ENCODE measurements at regions not wholly inside any gene's neighbourhood (a gene's known extent, or its start where the extent isn't known, plus 50 kb on each side); places are given as distances from the start of the nearest gene placed in this dataset.

DNA sequence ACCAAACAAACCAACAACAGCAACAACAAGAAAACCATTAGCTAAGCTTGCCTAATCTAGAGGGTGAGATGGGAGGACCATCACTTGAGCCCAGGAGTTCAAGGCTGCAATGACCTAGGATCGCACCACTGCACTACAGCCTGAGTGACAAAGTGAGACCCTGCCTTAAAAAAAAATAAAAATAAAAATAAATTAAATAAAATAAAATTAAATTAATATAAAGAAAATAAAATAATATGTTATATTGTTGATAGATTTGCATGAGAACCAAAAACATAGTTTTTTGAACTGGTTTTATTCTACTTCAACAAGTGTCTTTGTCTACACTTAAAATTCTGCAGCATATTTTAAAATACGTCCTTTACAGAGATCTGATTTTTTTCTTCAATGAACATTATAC lies 2683.1 kb downstream of the ARAP2 start:
- no peaks in the 10 kb centered on the region for H3K4me1 ChIP-seq
- no peak overlapping the region for H3K4me3 ChIP-seq
- H3K27ac ChIP-seq: no peak overlapping the region
- POLR2A ChIA-PET: no interaction called here
- CTCF ChIA-PET: no interaction called here
- no peak for ATAC-seq
- WGBS (ENCODE audit: missing lambda C conversion rate): 64% methylated on average over 2 of the region's 2 CpGs
- no peak overlapping the region for H3K4me2 ChIP-seq
- DNase-seq (ENCODE audit: low read depth in 1 of 2, low spot score in 1 of 2): no peak
- no peaks in the 10 kb centered on the region for H3K9me3 ChIP-seq
- TF ChIP-seq, protein P1, sequence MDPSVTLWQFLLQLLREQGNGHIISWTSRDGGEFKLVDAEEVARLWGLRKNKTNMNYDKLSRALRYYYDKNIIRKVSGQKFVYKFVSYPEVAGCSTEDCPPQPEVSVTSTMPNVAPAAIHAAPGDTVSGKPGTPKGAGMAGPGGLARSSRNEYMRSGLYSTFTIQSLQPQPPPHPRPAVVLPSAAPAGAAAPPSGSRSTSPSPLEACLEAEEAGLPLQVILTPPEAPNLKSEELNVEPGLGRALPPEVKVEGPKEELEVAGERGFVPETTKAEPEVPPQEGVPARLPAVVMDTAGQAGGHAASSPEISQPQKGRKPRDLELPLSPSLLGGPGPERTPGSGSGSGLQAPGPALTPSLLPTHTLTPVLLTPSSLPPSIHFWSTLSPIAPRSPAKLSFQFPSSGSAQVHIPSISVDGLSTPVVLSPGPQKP (IDR thresholded peaks at IDR 0.05; ENCODE audit: low read depth, low read length): no peak
- TF ChIP-seq HEYL (CRISPR knock-in tag; IDR thresholded peaks at IDR 0.05) (no peak), SREBF2 (IDR thresholded peaks at IDR 0.05) (no peak), RFX5 (IDR thresholded peaks at IDR 0.05) (no peak)
- FAIRE-seq: no peak

DNA sequence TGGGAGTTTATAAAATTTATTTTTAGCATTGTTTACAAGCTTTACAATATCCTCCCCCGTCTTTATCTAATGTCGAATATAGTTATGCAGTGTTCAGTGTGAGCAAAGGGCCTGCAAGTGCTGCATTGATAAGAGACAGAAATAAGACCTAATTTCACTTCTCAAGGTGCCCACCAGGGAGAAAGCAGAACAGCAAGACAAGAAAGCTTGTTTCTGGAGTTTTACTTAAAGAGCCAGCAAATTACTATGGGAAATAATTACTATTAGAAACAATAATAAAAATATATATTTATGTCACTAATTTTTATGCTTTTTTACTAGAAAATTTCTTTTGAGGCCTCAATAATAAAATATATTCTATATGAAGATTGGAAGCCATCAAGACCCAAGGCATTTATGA lies 2677.7 kb downstream of the ARAP2 start:
- H3K9me3 ChIP-seq: no peaks in the 10 kb centered on the region
- DNase-seq (ENCODE audit: low read depth in 1 of 2, low spot score in 1 of 2) (no peak), ATAC-seq (no peak), FAIRE-seq (no peak)
- H3K27ac ChIP-seq: no peak overlapping the region
- 38% methylated on average over 2 of the region's 2 CpGs for WGBS (ENCODE audit: missing lambda C conversion rate)
- CTCF ChIA-PET: no interaction called here
- POLR2A ChIA-PET: no interaction called here
- no peaks in the 10 kb centered on the region for H3K4me1 ChIP-seq
- no peak overlapping the region for H3K4me3 ChIP-seq
- H3K4me2 ChIP-seq: no peak overlapping the region
- no peak for TF ChIP-seq HOXB13 (CRISPR knock-in tag; IDR thresholded peaks at IDR 0.05; ENCODE audit: low read depth)
- no peak for TF ChIP-seq EP300 (IDR thresholded peaks at IDR 0.05)
- TF ChIP-seq NR3C1 (IDR thresholded peaks at IDR 0.05): no peak
- no peak for TF ChIP-seq ZFP36 (IDR thresholded peaks at IDR 0.05; ENCODE audit: borderline replicate concordance, partially characterized antibody)
- no peak for TF ChIP-seq MAZ (IDR thresholded peaks at IDR 0.05; ENCODE audit: borderline replicate concordance, low read depth, low read length)
- TF ChIP-seq HDAC2 (IDR thresholded peaks at IDR 0.05): no peak
- TF ChIP-seq HEYL (CRISPR knock-in tag; IDR thresholded peaks at IDR 0.05): no peak

DNA sequence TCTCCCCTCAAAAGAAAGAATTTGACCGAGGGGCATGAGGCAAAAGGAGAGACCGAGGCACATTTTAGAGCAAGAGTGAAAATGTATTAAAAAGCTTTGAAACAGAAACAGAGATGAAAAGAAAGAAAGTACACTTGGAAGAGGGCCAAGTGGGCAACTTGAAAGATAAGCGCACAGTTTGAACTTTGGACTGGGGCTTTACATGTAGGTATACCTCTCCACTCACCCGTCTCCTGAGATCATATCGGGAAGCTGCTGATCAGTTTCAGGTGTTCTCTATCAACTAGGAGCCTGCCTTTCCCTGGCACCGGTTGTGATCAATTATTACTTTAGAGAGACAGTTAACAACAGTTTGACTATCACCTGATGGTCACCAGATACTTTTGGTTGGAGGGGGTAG lies 2666.5 kb downstream of the ARAP2 start:
- CTCF ChIA-PET: no interaction called here
- ATAC-seq: no peak

DNA sequence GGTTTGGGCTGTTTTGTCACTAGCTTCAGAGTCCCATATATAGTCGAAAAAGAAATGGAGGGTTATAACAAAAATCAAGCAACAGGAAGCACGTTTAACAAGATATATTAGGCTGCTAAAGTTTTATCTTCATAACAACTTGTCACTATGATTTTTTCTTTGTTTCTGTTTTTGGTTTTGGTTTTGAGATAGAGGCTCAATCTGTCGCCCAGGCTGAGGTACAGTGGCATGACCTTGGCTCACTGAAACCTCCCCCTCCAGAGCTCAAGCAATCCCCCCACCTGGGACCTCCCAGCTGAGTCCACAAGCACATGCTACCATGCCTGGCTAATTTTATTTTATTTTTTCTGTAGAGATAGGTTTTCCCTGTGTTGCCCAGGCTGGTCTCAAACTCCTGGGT lies 2664.4 kb downstream of the ARAP2 start:
- H3K9me3 ChIP-seq: no peaks in the 10 kb centered on the region
- no peak for FAIRE-seq
- 20% methylated on average over 3 of the region's 3 CpGs for WGBS (ENCODE audit: missing lambda C conversion rate)
- ChIA-PET CTCF (interaction anchor here (0.6 kb wide), 1 partner anchor 1642 kb away, joined by 3 read pairs; no protein-coding TSS in a partner anchor), POLR2A (no interaction called here)
- no peak overlapping the region for H3K4me3 ChIP-seq
- H3K4me2 ChIP-seq: no peak overlapping the region
- H3K27ac ChIP-seq: no peak overlapping the region
- no peak for TF ChIP-seq EHMT2 (IDR thresholded peaks at IDR 0.05; ENCODE audit: low read depth)
- no peak for TF ChIP-seq MYC (IDR thresholded peaks at IDR 0.05; ENCODE audit: borderline replicate concordance, low read length)
- no peak for TF ChIP-seq TP53 (CRISPR knock-in tag; IDR thresholded peaks at IDR 0.05)
- TF ChIP-seq ESRRA (IDR thresholded peaks at IDR 0.05; ENCODE audit: borderline replicate concordance, low read length): no peak
- TF ChIP-seq, protein P1 (IDR thresholded peaks at IDR 0.05; ENCODE audit: low read depth, low read length): no peak
- TF ChIP-seq JUNB (IDR thresholded peaks at IDR 0.05): no peak
- no peak for ATAC-seq
- no peak for DNase-seq (ENCODE audit: low read depth in 1 of 2, low spot score in 1 of 2)
- H3K4me1 ChIP-seq: no peaks in the 10 kb centered on the region

More for the DNA sequence above, 2666.5 kb downstream of the ARAP2 start:
- POLR2A ChIA-PET: no interaction called here
- Histone ChIP-seq H3K4me1 (no peaks in the 10 kb centered on the region), H3K4me3 (no peak overlapping the region), H3K9me3 (no peaks in the 10 kb centered on the region), H3K4me2 (no peak overlapping the region), H3K27ac (no peak overlapping the region)
- no peak for FAIRE-seq
- DNase-seq (ENCODE audit: low read depth in 1 of 2, low spot score in 1 of 2): no peak
- 34% methylated on average over 6 of the region's 6 CpGs for WGBS (ENCODE audit: missing lambda C conversion rate)
- TF ChIP-seq KDM1A (IDR thresholded peaks at IDR 0.05; ENCODE audit: low read depth) (no peak), NR3C1 (IDR thresholded peaks at IDR 0.05) (no peak), NPAS2 (CRISPR knock-in tag; IDR thresholded peaks at IDR 0.05; ENCODE audit: borderline replicate concordance) (no peak), EHF (CRISPR knock-in tag; IDR thresholded peaks at IDR 0.05) (no peak), PHF8 (IDR thresholded peaks at IDR 0.05; ENCODE audit: borderline replicate concordance, low read depth) (no peak), RARB (CRISPR knock-in tag; IDR thresholded peaks at IDR 0.05) (no peak), EHMT2 (IDR thresholded peaks at IDR 0.05; ENCODE audit: low read depth) (no peak), EP300 (IDR thresholded peaks at IDR 0.05) (no peak), BHLHE40 (IDR thresholded peaks at IDR 0.05; ENCODE audit: low read depth, low read length) (no peak)
